A549 (cell line): ENCODE measurements at regions not wholly inside any gene's neighbourhood (a gene's known extent, or its start where the extent isn't known, plus 50 kb on each side); places are given as distances from the start of the nearest gene placed in this dataset.

Experiments
- CTCF ChIP-seq: fragments of >200 bp; sonication (Bioruptor Twin); formaldehyde crosslinking; IDR thresholded peaks from 3 replicates; pipeline ENCODE4 v1.5.1; 2016
- FOSB ChIP-seq: fragments of 250-450 bp; sonication (Bioruptor Pico); IDR thresholded peaks from 2 replicates; pipeline ENCODE4 v1.5.0; 2020; ENCODE audit warnings: mild to moderate bottlenecking, moderate library complexity
- MAFK ChIP-seq: fragments of 450-650 bp; IDR thresholded peaks from 2 replicates; pipeline ENCODE4 v1.6.1; 2014; ENCODE audit not compliant: partially characterized antibody
- POLR2A ChIP-seq: IDR thresholded peaks from 2 replicates; pipeline ENCODE4 v1.6.1; 2012; ENCODE audit warnings: mild to moderate bottlenecking, low read length
- RAD21 ChIP-seq, 2 experiments: fragments of >200 bp in 1 of 2; sonication (Bioruptor Twin) in 1 of 2; formaldehyde crosslinking in 1 of 2; IDR thresholded peaks in 1 of 2; conservative IDR thresholded peaks in 1 of 2; 2 replicates in 1 of 2; 3 replicates in 1 of 2; pipeline ENCODE4 v1.6.1; 2012 to 2018; ENCODE audit warnings: inconsistent platforms in 1 of 2

- no peak for TF ChIP-seq CTCF
- TF ChIP-seq FOSB (CRISPR knock-in tag): no peak
- no peak for TF ChIP-seq RAD21 (conservative IDR thresholded peaks at IDR 0.05 in 1 of 2, IDR thresholded peaks at IDR 0.05 in 1 of 2)
- no peak for TF ChIP-seq MAFK
- TF ChIP-seq POLR2A: no peak
These were observed 145.8 kb upstream of the GULP1 start for GRCh38 chr2:188145885-188146284.
